GM21367 (cell line): ENCODE measurements at regions not wholly inside any gene's neighbourhood (a gene's known extent, or its start where the extent isn't known, plus 50 kb on each side); places are given as distances from the start of the nearest gene placed in this dataset.

Experiments used
- ATAC-seq: cut with Tn5 transposase; IDR thresholded peaks from one replicate; pipeline ENCODE4 v1.9.1; 2021; ENCODE audit not compliant: unreplicated experiment

- ATAC-seq = no peak
Observed at GRCh38 chr1:221184131-221184794, 305.0 kb downstream of the HLX start.

- ATAC-seq = no peak
Observed at GRCh38 chr1:221187174-221187573, 307.9 kb downstream of the HLX start.

- no peak for ATAC-seq
Observed at GRCh38 chr1:221188458-221188857, 309.2 kb downstream of the HLX start.

- no peak for ATAC-seq
Observed at GRCh38 chr1:221190249-221190648, 311.0 kb downstream of the HLX start.

GRCh38 chr1:221192055-221192454, 312.8 kb downstream of the HLX start:
- ATAC-seq = no peak

GRCh38 chr1:221200464-221200863, 321.2 kb downstream of the HLX start:
- no peak for ATAC-seq

GRCh38 chr1:221201773-221202172, 322.5 kb downstream of the HLX start:
- ATAC-seq = no peak

- ATAC-seq = peak; percentile 74
Observed at GRCh38 chr1:221203224-221204054, 324.2 kb downstream of the HLX start.

- no peak for ATAC-seq
Observed at GRCh38 chr1:221204055-221204833, 325.0 kb downstream of the HLX start.

- ATAC-seq = no peak
Observed at GRCh38 chr1:221206076-221206475, 326.8 kb downstream of the HLX start.

GRCh38 chr1:221212926-221213325, 333.7 kb downstream of the HLX start:
- no peak for ATAC-seq

- no peak for ATAC-seq
Observed at GRCh38 chr1:221217029-221217428, 337.8 kb downstream of the HLX start.

- no peak for ATAC-seq
Observed at GRCh38 chr1:221223281-221223680, 344.0 kb downstream of the HLX start.

- ATAC-seq = no peak
Observed at GRCh38 chr1:221227460-221227859, 348.2 kb downstream of the HLX start.

GRCh38 chr1:221227872-221228337, 348.7 kb downstream of the HLX start:
- no peak for ATAC-seq

- ATAC-seq = no peak
Observed at GRCh38 chr1:221228594-221228993, 349.4 kb downstream of the HLX start.

- ATAC-seq = no peak
Observed at GRCh38 chr1:221230605-221231004, 351.4 kb downstream of the HLX start.

GRCh38 chr1:221234791-221235190, 355.5 kb downstream of the HLX start:
- no peak for ATAC-seq

GRCh38 chr1:221237587-221237986, 358.3 kb downstream of the HLX start:
- ATAC-seq = no peak

GRCh38 chr1:221239181-221239580, 359.9 kb downstream of the HLX start:
- no peak for ATAC-seq

- no peak for ATAC-seq
Observed at GRCh38 chr1:221239792-221240191, 360.5 kb downstream of the HLX start.

GRCh38 chr1:221240690-221241089, 361.4 kb downstream of the HLX start:
- ATAC-seq = no peak
